ENCODE measurements at regions not wholly inside any gene's neighbourhood (a gene's known extent, or its start where the extent isn't known, plus 50 kb on each side); places are given as distances from the start of the nearest gene placed in this dataset.

GRCh38 chr16:80150978-80151721 is 389.6 kb upstream of the DYNLRB2 start:
- FAIRE-seq (no peak), DNase-seq (ENCODE audit: insufficient read length, low spot score) (no peak)
- TF ChIP-seq POLR2A (IDR thresholded peaks at IDR 0.05; ENCODE audit: low read depth, low read length) (no peak), TAF1 (IDR thresholded peaks at IDR 0.05; ENCODE audit: low read depth, low read length) (no peak), SPI1 (IDR thresholded peaks at IDR 0.05; ENCODE audit: low read depth, low read length) (no peak), POLR2AphosphoS5 (IDR thresholded peaks at IDR 0.05; ENCODE audit: low read depth, low read length) (no peak)

GRCh38 chr16:80148826-80149225 is 392.0 kb upstream of the DYNLRB2 start:
- no peak for TF ChIP-seq POLR2AphosphoS5 (IDR thresholded peaks at IDR 0.05; ENCODE audit: low read depth, low read length)
- no peak for DNase-seq (ENCODE audit: insufficient read length, low spot score)
- FAIRE-seq = no peak

DNA sequence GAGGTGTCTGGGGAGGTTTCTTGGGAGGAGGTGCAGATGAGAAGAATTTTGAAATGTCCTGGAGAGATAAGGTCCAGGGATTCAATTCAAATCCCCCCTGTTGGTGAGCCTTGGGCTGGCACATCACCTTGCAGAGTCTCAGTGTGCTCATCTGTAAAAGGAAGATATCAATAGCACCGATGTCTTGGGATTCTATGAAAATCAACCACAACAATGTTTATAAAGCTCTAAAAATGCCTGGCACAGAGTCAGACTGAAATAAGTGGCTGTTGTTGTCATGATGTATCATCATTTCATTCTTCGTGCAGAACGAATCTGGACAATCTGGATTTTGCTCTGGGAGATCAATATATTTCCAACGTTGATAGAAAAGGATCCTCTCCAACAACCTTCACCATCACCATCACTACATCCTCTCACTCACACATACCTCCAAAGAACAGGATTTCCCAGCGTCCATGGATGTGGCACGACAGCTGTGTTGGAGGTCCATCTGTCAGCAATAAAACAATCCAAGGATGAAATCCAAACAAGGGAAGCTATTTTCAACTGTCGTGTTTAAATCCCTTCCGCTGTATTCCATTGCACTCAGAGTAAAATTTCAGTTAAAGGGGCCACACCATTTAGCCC is 393.7 kb upstream of the DYNLRB2 start:
- FAIRE-seq = no peak

GRCh38 chr16:80144191-80144590 is 396.6 kb upstream of the DYNLRB2 start:
- peak; percentile 64 for FAIRE-seq
- DNase-seq (ENCODE audit: insufficient read length, low spot score) = peak; percentile 20
- TF ChIP-seq POU2F2 (IDR thresholded peaks at IDR 0.05; ENCODE audit: low read depth, low read length) (peak; percentile 96), POLR2A (IDR thresholded peaks at IDR 0.05; ENCODE audit: low read depth, low read length) (no peak)

More for the DNA sequence above, 393.7 kb upstream of the DYNLRB2 start:
- TF ChIP-seq POU2F2 (IDR thresholded peaks at IDR 0.05; ENCODE audit: low read depth, low read length) = no peak
- no peak for TF ChIP-seq TAF1 (IDR thresholded peaks at IDR 0.05; ENCODE audit: low read depth, low read length)
- no peak for TF ChIP-seq PAX5 (IDR thresholded peaks at IDR 0.05; ENCODE audit: insufficient read depth, low read length, severe bottlenecking)
- no peak for TF ChIP-seq SPI1 (IDR thresholded peaks at IDR 0.05; ENCODE audit: low read depth, low read length)
- no peak for TF ChIP-seq POLR2A (IDR thresholded peaks at IDR 0.05; ENCODE audit: low read depth, low read length)
- no peak for TF ChIP-seq POLR2AphosphoS5 (IDR thresholded peaks at IDR 0.05; ENCODE audit: low read depth, low read length)
- DNase-seq (ENCODE audit: insufficient read length, low spot score) = no peak

DNA sequence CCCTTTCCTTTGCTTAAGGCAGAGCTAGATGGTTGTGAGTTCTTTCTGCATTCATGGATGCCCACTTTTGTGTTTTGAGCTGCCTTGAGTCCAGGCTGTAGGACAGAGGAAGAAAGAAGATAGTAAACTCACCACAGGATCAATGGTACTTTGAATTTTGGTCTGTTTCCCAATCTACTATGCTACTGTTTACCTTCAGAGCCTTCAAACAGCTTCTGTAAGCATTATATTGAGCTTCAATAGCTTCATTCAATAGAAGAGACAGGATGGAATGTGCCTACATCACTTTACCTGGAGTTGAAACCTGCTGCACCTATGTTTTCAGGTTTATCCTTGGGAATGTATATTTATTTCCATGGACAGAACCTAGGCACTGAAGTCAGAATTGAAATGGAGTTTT is 397.9 kb upstream of the DYNLRB2 start:
- TF ChIP-seq POU2F2 (IDR thresholded peaks at IDR 0.05; ENCODE audit: low read depth, low read length) (no peak), SPI1 (IDR thresholded peaks at IDR 0.05; ENCODE audit: low read depth, low read length) (no peak), POLR2AphosphoS5 (IDR thresholded peaks at IDR 0.05; ENCODE audit: low read depth, low read length) (no peak), POLR2A (IDR thresholded peaks at IDR 0.05; ENCODE audit: low read depth, low read length) (no peak), TAF1 (IDR thresholded peaks at IDR 0.05; ENCODE audit: low read depth, low read length) (no peak), PAX5 (IDR thresholded peaks at IDR 0.05; ENCODE audit: insufficient read depth, low read length, severe bottlenecking) (no peak)
- no peak for DNase-seq (ENCODE audit: insufficient read length, low spot score)
- FAIRE-seq = no peak

DNA sequence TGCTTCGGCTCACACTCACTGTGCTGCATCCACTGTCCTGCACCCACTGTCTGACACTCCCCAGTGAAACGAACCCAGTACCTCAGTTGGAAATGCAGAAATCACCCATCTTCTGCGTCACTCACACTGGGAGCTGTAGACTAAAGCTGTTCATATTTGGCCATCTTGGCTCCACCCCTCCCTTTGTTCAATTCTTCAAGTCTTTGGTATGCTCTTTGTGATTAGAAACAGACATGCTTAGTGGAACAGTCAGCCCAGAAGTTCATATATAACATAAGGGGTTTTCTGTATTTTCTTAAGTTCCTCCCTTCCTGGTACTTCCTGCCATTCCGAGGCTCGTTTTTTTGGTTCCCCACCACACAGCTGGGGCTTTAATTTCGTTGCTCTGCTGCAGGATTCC is 398.5 kb upstream of the DYNLRB2 start:
- TF ChIP-seq POLR2A (IDR thresholded peaks at IDR 0.05; ENCODE audit: low read depth, low read length) (no peak), POU2F2 (IDR thresholded peaks at IDR 0.05; ENCODE audit: low read depth, low read length) (no peak), POLR2AphosphoS5 (IDR thresholded peaks at IDR 0.05; ENCODE audit: low read depth, low read length) (no peak), TAF1 (IDR thresholded peaks at IDR 0.05; ENCODE audit: low read depth, low read length) (no peak)
- DNase-seq (ENCODE audit: insufficient read length, low spot score) (no peak), FAIRE-seq (no peak)

DNA sequence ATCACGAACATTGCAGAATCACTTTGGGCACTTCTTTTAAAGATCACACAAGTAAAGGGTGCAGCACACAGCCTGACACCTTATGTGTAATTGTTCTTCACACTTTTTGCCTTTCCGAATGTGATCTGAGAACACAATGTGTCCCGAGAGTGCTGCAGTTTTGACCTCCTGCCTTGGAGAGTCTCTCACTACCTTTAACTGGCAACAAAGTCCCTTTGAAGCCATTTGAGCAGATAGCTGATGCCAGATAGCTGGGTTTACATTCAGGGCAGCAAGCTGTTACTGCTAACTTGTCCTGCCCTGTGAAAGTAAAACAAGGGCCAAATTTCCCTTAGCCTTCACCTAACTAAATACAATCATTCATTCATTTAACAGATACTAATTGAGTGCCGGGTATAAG is 411.0 kb upstream of the DYNLRB2 start:
- no peak for TF ChIP-seq POLR2A (IDR thresholded peaks at IDR 0.05; ENCODE audit: low read depth, low read length)
- DNase-seq (ENCODE audit: insufficient read length, low spot score) (no peak), FAIRE-seq (no peak)

DNA sequence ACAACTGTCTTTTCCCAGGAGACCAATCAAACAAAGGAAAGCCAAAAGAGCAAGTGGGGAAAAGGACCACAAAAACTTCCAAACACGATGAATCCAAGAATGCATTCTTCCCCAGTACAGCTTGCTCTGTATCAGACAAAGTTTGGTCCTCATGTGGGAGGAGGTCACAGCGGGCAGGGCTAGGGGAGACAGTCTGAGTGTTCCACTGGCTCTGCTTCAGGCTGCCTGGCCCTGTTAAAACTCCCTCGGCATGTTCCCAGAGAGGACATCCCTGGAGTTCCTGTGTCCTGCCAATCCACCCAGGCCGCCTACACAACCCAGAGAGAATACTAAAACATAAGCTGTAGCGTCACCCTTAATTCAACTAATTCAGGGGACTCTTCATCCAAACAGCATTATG is 415.1 kb upstream of the DYNLRB2 start:
- TF ChIP-seq TAF1 (IDR thresholded peaks at IDR 0.05; ENCODE audit: low read depth, low read length) (no peak), POLR2AphosphoS5 (IDR thresholded peaks at IDR 0.05; ENCODE audit: low read depth, low read length) (no peak), POU2F2 (IDR thresholded peaks at IDR 0.05; ENCODE audit: low read depth, low read length) (no peak), POLR2A (IDR thresholded peaks at IDR 0.05; ENCODE audit: low read depth, low read length) (no peak), SPI1 (IDR thresholded peaks at IDR 0.05; ENCODE audit: low read depth, low read length) (no peak), PAX5 (IDR thresholded peaks at IDR 0.05; ENCODE audit: insufficient read depth, low read length, severe bottlenecking) (no peak)
- no peak for DNase-seq (ENCODE audit: insufficient read length, low spot score)
- FAIRE-seq = no peak

DNA sequence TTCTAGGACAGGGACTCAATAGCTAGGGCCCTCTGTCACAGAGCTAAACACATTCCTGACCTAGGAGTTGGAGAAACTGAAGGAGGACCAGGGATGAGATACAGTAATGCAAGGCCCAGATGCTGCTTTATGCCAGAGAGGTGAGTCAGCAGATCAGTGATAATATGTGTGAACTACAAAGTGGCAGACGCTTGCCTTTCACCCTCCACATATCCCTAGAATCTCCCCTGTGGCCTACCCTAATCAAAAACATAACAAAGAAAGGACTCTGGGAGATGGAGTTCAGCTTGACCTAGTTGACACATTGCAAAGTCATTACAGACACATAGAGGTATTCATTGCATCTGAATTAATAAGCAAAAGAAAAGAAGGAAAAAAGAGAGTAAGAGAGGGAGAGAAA is 417.6 kb upstream of the DYNLRB2 start:
- TF ChIP-seq SPI1 (IDR thresholded peaks at IDR 0.05; ENCODE audit: low read depth, low read length) (no peak), POLR2AphosphoS5 (IDR thresholded peaks at IDR 0.05; ENCODE audit: low read depth, low read length) (no peak), POU2F2 (IDR thresholded peaks at IDR 0.05; ENCODE audit: low read depth, low read length) (no peak), PAX5 (IDR thresholded peaks at IDR 0.05; ENCODE audit: insufficient read depth, low read length, severe bottlenecking) (no peak), POLR2A (IDR thresholded peaks at IDR 0.05; ENCODE audit: low read depth, low read length) (no peak), TAF1 (IDR thresholded peaks at IDR 0.05; ENCODE audit: low read depth, low read length) (no peak)
- FAIRE-seq (no peak), DNase-seq (ENCODE audit: insufficient read length, low spot score) (no peak)

DNA sequence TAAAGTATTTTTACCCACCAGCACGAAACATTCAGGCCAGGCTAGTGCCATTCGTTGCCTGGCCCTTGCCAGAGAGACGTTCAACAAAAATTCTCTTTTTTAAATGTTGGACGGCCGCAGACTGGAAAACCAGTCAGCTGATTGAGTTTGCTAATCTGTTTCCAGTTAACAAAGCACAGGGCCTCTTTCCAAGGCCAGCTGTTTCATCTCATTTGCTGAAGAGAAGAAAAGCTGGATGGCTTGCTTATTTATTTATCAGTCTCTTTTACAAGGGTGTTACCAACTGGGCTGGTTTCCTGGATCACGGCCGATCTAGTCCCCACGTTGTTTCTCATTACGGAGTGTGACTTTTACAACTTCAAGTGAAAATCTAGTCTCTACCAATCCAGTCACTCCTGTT is 418.7 kb upstream of the DYNLRB2 start:
- no peak for DNase-seq (ENCODE audit: insufficient read length, low spot score)
- TF ChIP-seq POU2F2 (IDR thresholded peaks at IDR 0.05; ENCODE audit: low read depth, low read length) (no peak), TAF1 (IDR thresholded peaks at IDR 0.05; ENCODE audit: low read depth, low read length) (no peak), POLR2AphosphoS5 (IDR thresholded peaks at IDR 0.05; ENCODE audit: low read depth, low read length) (no peak), PAX5 (IDR thresholded peaks at IDR 0.05; ENCODE audit: insufficient read depth, low read length, severe bottlenecking) (no peak), SPI1 (IDR thresholded peaks at IDR 0.05; ENCODE audit: low read depth, low read length) (no peak), POLR2A (IDR thresholded peaks at IDR 0.05; ENCODE audit: low read depth, low read length) (no peak)
- no peak for FAIRE-seq
